LoVo (cell line): ENCODE measurements at regions not wholly inside any gene's neighbourhood (a gene's known extent, or its start where the extent isn't known, plus 50 kb on each side); places are given as distances from the start of the nearest gene placed in this dataset.
"Not testable (repeated sequence)": the region's sequence is repeated elsewhere in the genome, so short reads cannot be mapped to it uniquely, and the experiment has no call there.

Experiments
- DNase-seq: peaks from one replicate; pipeline ENCODE4 v3.0.0-alpha.2; 2016; ENCODE audit warnings: low spot score

GRCh38 chr1:78715181-78715661, 65.6 kb downstream of the IFI44 start:
- DNase-seq: no peak

GRCh38 chr1:78716186-78716585, 66.6 kb downstream of the IFI44 start:
- no peak for DNase-seq

- no peak for DNase-seq
These were observed 68.9 kb downstream of the IFI44 start for GRCh38 chr1:78718566-78718965.

GRCh38 chr1:78721136-78721535, 71.5 kb downstream of the IFI44 start:
- DNase-seq: no peak

- no peak for DNase-seq
These were observed 72.5 kb downstream of the IFI44 start for GRCh38 chr1:78722105-78722504.

- DNase-seq: no peak
These were observed 72.9 kb downstream of the IFI44 start for GRCh38 chr1:78722521-78722920.

- no peak for DNase-seq
These were observed 73.3 kb downstream of the IFI44 start for GRCh38 chr1:78722947-78723346.

- DNase-seq: no peak
These were observed 77.1 kb downstream of the IFI44 start for GRCh38 chr1:78726686-78727085.

- DNase-seq: no peak
These were observed 78.7 kb downstream of the IFI44 start for GRCh38 chr1:78728359-78728758.

GRCh38 chr1:78730054-78730453, 80.4 kb downstream of the IFI44 start:
- no peak for DNase-seq

- no peak for DNase-seq
These were observed 82.0 kb downstream of the IFI44 start for GRCh38 chr1:78731674-78732073.

- DNase-seq: no peak
These were observed 87.6 kb downstream of the IFI44 start for GRCh38 chr1:78737241-78737640.

- DNase-seq: no peak
These were observed 94.0 kb downstream of the IFI44 start for GRCh38 chr1:78743626-78744025.

- no peak for DNase-seq
These were observed 95.5 kb downstream of the IFI44 start for GRCh38 chr1:78745111-78745510.

GRCh38 chr1:78753679-78754078, 104.0 kb downstream of the IFI44 start:
- DNase-seq: not testable (repeated sequence)

GRCh38 chr1:78755986-78756385, 106.4 kb downstream of the IFI44 start:
- no peak for DNase-seq

GRCh38 chr1:78758506-78758905, 108.9 kb downstream of the IFI44 start:
- no peak for DNase-seq

- no peak for DNase-seq
These were observed 110.2 kb downstream of the IFI44 start for GRCh38 chr1:78759881-78760280.

GRCh38 chr1:78760858-78761257, 111.2 kb downstream of the IFI44 start:
- DNase-seq: no peak

GRCh38 chr1:78762113-78762512, 112.5 kb downstream of the IFI44 start:
- DNase-seq: no peak

- DNase-seq: no peak
These were observed 115.9 kb downstream of the IFI44 start for GRCh38 chr1:78765489-78765888.

GRCh38 chr1:78779831-78780230, 130.2 kb downstream of the IFI44 start:
- DNase-seq: no peak

- no peak for DNase-seq
These were observed 137.9 kb downstream of the IFI44 start for GRCh38 chr1:78787544-78787943.

- no peak for DNase-seq
These were observed 140.5 kb downstream of the IFI44 start for GRCh38 chr1:78790174-78790573.

GRCh38 chr1:78792756-78793155, 143.1 kb downstream of the IFI44 start:
- no peak for DNase-seq
